Nephron (organoid): ENCODE measurements at regions not wholly inside any gene's neighbourhood (a gene's known extent, or its start where the extent isn't known, plus 50 kb on each side); places are given as distances from the start of the nearest gene placed in this dataset.

ENCODE experiments used
- H3K27ac Mint-ChIP-seq, 3 experiments: 2 replicates each; pipeline ENCODE4 v1.8.0; 2020; ENCODE audit warnings: mixed read lengths in 3 of 3, mild to moderate bottlenecking in 2 of 3, moderate library complexity in 1 of 3
- H3K27me3 Mint-ChIP-seq: 2 replicates; pipeline ENCODE4 v1.8.0; 2021; ENCODE audit warnings: low read depth, mild to moderate bottlenecking, moderate library complexity, mixed read lengths
- H3K36me3 Mint-ChIP-seq: 2 replicates; pipeline ENCODE4 v1.8.0; 2020; ENCODE audit warnings: low read depth, mixed read lengths
- H3K4me1 Mint-ChIP-seq: 2 replicates; pipeline ENCODE4 v1.8.0; 2020; ENCODE audit warnings: mixed read lengths
- H3K4me3 Mint-ChIP-seq, 3 experiments: 2 replicates each; pipeline ENCODE4 v1.8.0; 2020; ENCODE audit warnings: mild to moderate bottlenecking in 3 of 3, mixed read lengths in 3 of 3, moderate library complexity in 2 of 3
- H3K9me3 Mint-ChIP-seq: 2 replicates; pipeline ENCODE4 v1.8.0; 2020; ENCODE audit warnings: mixed read lengths
- TF ChIP-seq, protein P1 (sequence below), 3 experiments: fragments of 200-600 bp; sonication (generic); IDR thresholded peaks; one replicate each; pipeline ENCODE4 v1.5.0; 2021; ENCODE audit warnings: antibody characterized with exemption in 3 of 3; ENCODE audit not compliant: unreplicated experiment in 3 of 3

- Mint-ChIP-seq H3K9me3 (no peaks in the 10 kb centered on the region), H3K4me1 (peaks cover 3% of the 10 kb centered on the region), H3K27ac (peak overlapping the region in 1 of 3 experiments; percentile 37), H3K4me3 (no peak overlapping the region), H3K27me3 (no peaks in the 10 kb centered on the region), H3K36me3 (no peaks in the 10 kb centered on the region)
- TF ChIP-seq, protein P1, sequence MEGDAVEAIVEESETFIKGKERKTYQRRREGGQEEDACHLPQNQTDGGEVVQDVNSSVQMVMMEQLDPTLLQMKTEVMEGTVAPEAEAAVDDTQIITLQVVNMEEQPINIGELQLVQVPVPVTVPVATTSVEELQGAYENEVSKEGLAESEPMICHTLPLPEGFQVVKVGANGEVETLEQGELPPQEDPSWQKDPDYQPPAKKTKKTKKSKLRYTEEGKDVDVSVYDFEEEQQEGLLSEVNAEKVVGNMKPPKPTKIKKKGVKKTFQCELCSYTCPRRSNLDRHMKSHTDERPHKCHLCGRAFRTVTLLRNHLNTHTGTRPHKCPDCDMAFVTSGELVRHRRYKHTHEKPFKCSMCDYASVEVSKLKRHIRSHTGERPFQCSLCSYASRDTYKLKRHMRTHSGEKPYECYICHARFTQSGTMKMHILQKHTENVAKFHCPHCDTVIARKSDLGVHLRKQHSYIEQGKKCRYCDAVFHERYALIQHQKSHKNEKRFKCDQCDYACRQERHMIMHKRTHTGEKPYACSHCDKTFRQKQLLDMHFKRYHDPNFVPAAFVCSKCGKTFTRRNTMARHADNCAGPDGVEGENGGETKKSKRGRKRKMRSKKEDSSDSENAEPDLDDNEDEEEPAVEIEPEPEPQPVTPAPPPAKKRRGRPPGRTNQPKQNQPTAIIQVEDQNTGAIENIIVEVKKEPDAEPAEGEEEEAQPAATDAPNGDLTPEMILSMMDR (IDR thresholded peaks at IDR 0.05; ENCODE audit: unreplicated experiment in 3 of 3): no peak
These were observed 162.3 kb upstream of the ARHGAP20 start for GRCh38 chr11:110874437-110875030.

GRCh38 chr11:110873975-110874374, 161.7 kb upstream of the ARHGAP20 start:
- Mint-ChIP-seq H3K36me3 (no peaks in the 10 kb centered on the region), H3K4me1 (peaks cover 3% of the 10 kb centered on the region), H3K27me3 (no peaks in the 10 kb centered on the region), H3K4me3 (no peak overlapping the region), H3K9me3 (peaks cover under 1% of the 10 kb centered on the region), H3K27ac (no peak overlapping the region)
- TF ChIP-seq, protein P1 (IDR thresholded peaks at IDR 0.05; ENCODE audit: unreplicated experiment in 3 of 3): no peak

GRCh38 chr11:110870816-110871522, 158.7 kb upstream of the ARHGAP20 start:
- TF ChIP-seq, protein P1 (IDR thresholded peaks at IDR 0.05; ENCODE audit: unreplicated experiment in 3 of 3): no peak
- no peaks in the 10 kb centered on the region for H3K36me3 Mint-ChIP-seq
- peaks cover 3% of the 10 kb centered on the region for H3K9me3 Mint-ChIP-seq
- H3K27me3 Mint-ChIP-seq: no peaks in the 10 kb centered on the region
- H3K27ac Mint-ChIP-seq: no peak overlapping the region
- H3K4me3 Mint-ChIP-seq: no peak overlapping the region
- H3K4me1 Mint-ChIP-seq: peaks cover 3% of the 10 kb centered on the region

DNA sequence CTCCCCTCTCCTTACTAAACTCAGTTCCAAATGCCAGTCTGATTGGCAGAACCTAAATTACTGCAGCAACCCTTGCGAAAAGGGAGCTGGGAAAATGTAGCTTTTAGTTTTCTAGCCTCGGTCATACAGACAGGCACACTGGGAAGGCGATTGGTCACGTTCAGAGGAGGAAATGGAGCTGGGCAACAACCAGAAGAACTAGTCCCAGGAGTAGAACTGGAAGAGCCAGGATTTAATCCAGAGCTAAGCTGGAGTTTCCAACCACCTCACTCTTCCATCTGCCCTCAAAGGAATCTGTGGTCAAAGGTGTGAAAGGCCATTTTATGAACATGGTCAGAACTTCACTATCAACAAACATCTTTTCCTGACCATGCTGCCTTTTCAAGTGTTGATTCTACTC, 155.7 kb upstream of the ARHGAP20 start:
- H3K9me3 Mint-ChIP-seq: peaks cover 3% of the 10 kb centered on the region
- no peaks in the 10 kb centered on the region for H3K4me1 Mint-ChIP-seq
- no peak overlapping the region for H3K27ac Mint-ChIP-seq
- TF ChIP-seq, protein P1 (IDR thresholded peaks at IDR 0.05; ENCODE audit: unreplicated experiment in 3 of 3): no peak
- H3K27me3 Mint-ChIP-seq: no peaks in the 10 kb centered on the region
- no peak overlapping the region for H3K4me3 Mint-ChIP-seq
- H3K36me3 Mint-ChIP-seq: no peaks in the 10 kb centered on the region

- TF ChIP-seq, protein P1 (IDR thresholded peaks at IDR 0.05; ENCODE audit: unreplicated experiment in 3 of 3): no peak
- no peak overlapping the region for H3K4me3 Mint-ChIP-seq
- no peak overlapping the region for H3K27ac Mint-ChIP-seq
- H3K9me3 Mint-ChIP-seq: peaks cover 3% of the 10 kb centered on the region
- H3K4me1 Mint-ChIP-seq: no peaks in the 10 kb centered on the region
- no peaks in the 10 kb centered on the region for H3K36me3 Mint-ChIP-seq
- H3K27me3 Mint-ChIP-seq: peaks cover 3% of the 10 kb centered on the region
These were observed 153.8 kb upstream of the ARHGAP20 start for GRCh38 chr11:110866081-110866480.

GRCh38 chr11:110862407-110862806, 150.2 kb upstream of the ARHGAP20 start:
- H3K36me3 Mint-ChIP-seq: no peaks in the 10 kb centered on the region
- peaks cover 3% of the 10 kb centered on the region for H3K27me3 Mint-ChIP-seq
- H3K4me3 Mint-ChIP-seq: no peak overlapping the region
- no peak overlapping the region for H3K27ac Mint-ChIP-seq
- peaks cover 31% of the 10 kb centered on the region for H3K4me1 Mint-ChIP-seq
- TF ChIP-seq, protein P1 (IDR thresholded peaks at IDR 0.05; ENCODE audit: unreplicated experiment in 3 of 3): no peak
- H3K9me3 Mint-ChIP-seq: no peaks in the 10 kb centered on the region
